ENCODE measurements at regions not wholly inside any gene's neighbourhood (a gene's known extent, or its start where the extent isn't known, plus 50 kb on each side); places are given as distances from the start of the nearest gene placed in this dataset.
"Not testable (repeated sequence)": the region's sequence is repeated elsewhere in the genome, so short reads cannot be mapped to it uniquely, and the experiment has no call there.

- no peak for DNase-seq
- no peaks in the 10 kb centered on the region for H3K36me3 ChIP-seq
- no peak for ATAC-seq
- 56 to 62% methylated on average over 2 of the region's 2 CpGs for WGBS, 2 donors
- H3K27me3 ChIP-seq: no peaks in the 10 kb centered on the region
- no peaks in the 10 kb centered on the region for H3K4me1 ChIP-seq
- no peak overlapping the region for H3K27ac ChIP-seq
- no peak for TF ChIP-seq CTCF (IDR thresholded peaks at IDR 0.05)
- H3K9me3 ChIP-seq: no peaks in the 10 kb centered on the region
- FAIRE-seq: no peak
- no peak overlapping the region for H3K4me3 ChIP-seq
- intact Hi-C loops (cut with DNase I): no loop called here
These were observed 365.6 kb upstream of the DPPA4 start for GRCh38 chr3:109702976-109703375.

GRCh38 chr3:109705133-109705532, 367.8 kb upstream of the DPPA4 start:
- H3K27me3 ChIP-seq; H3K27ac ChIP-seq; ATAC-seq; H3K4me3 ChIP-seq; H3K9me3 ChIP-seq; intact Hi-C loops (cut with DNase I); H3K4me1 ChIP-seq; FAIRE-seq; H3K36me3 ChIP-seq; DNase-seq: not testable (repeated sequence)
- WGBS, 2 donors: 88 to 93% methylated on average over 1 of the region's 1 CpG

- ATAC-seq (no peak), DNase-seq (no peak), FAIRE-seq (no peak)
- Histone ChIP-seq H3K9me3 (no peaks in the 10 kb centered on the region), H3K27me3 (no peaks in the 10 kb centered on the region), H3K4me1 (no peaks in the 10 kb centered on the region), H3K36me3 (no peaks in the 10 kb centered on the region), H3K4me3 (no peak overlapping the region), H3K27ac (no peak overlapping the region)
- WGBS, 2 donors: 55 to 57% methylated on average over 2 of the region's 2 CpGs
- TF ChIP-seq CTCF (IDR thresholded peaks at IDR 0.05): no peak
- intact Hi-C loops (cut with DNase I): no loop called here
These were observed 370.3 kb upstream of the DPPA4 start for GRCh38 chr3:109707617-109708016.

- ATAC-seq (no peak), FAIRE-seq (no peak), DNase-seq (no peak)
- no peak overlapping the region for H3K4me3 ChIP-seq
- no peaks in the 10 kb centered on the region for H3K27me3 ChIP-seq
- no peaks in the 10 kb centered on the region for H3K4me1 ChIP-seq
- intact Hi-C loops (cut with DNase I): no loop called here
- H3K9me3 ChIP-seq: no peaks in the 10 kb centered on the region
- no peak overlapping the region for H3K27ac ChIP-seq
- H3K36me3 ChIP-seq: no peaks in the 10 kb centered on the region
- 63 to 65% methylated on average over 2 of the region's 2 CpGs for WGBS, 2 donors
- no peak for TF ChIP-seq CTCF (IDR thresholded peaks at IDR 0.05)
These were observed 375.9 kb upstream of the DPPA4 start for GRCh38 chr3:109713288-109713687.

GRCh38 chr3:109715707-109716106, 378.4 kb upstream of the DPPA4 start:
- no peak for TF ChIP-seq CTCF (IDR thresholded peaks at IDR 0.05)
- ATAC-seq (no peak), DNase-seq (no peak), FAIRE-seq (no peak)
- no peak overlapping the region for H3K27ac ChIP-seq
- no peaks in the 10 kb centered on the region for H3K9me3 ChIP-seq
- H3K36me3 ChIP-seq: no peaks in the 10 kb centered on the region
- WGBS, 2 donors: 34 to 54% methylated on average over 3 of the region's 3 CpGs
- no peaks in the 10 kb centered on the region for H3K4me1 ChIP-seq
- no peak overlapping the region for H3K4me3 ChIP-seq
- intact Hi-C loops (cut with DNase I): no loop called here
- no peaks in the 10 kb centered on the region for H3K27me3 ChIP-seq

GRCh38 chr3:109718850-109719249, 381.5 kb upstream of the DPPA4 start:
- TF ChIP-seq CTCF (IDR thresholded peaks at IDR 0.05): no peak
- no peaks in the 10 kb centered on the region for H3K27me3 ChIP-seq
- no peak overlapping the region for H3K27ac ChIP-seq
- H3K4me1 ChIP-seq: no peaks in the 10 kb centered on the region
- no peaks in the 10 kb centered on the region for H3K36me3 ChIP-seq
- FAIRE-seq (no peak), DNase-seq (no peak), ATAC-seq (no peak)
- WGBS, 2 donors: 70 to 75% methylated on average over 4 of the region's 4 CpGs
- H3K4me3 ChIP-seq: no peak overlapping the region
- intact Hi-C loops (cut with DNase I): no loop called here
- no peaks in the 10 kb centered on the region for H3K9me3 ChIP-seq

Measured in pancreas (tissue), 10 donors.